GM21717 (cell line): ENCODE measurements at regions not wholly inside any gene's neighbourhood (a gene's known extent, or its start where the extent isn't known, plus 50 kb on each side); places are given as distances from the start of the nearest gene placed in this dataset.

Experiments used
- ATAC-seq: cut with Tn5 transposase; IDR thresholded peaks from one replicate; pipeline ENCODE4 v1.9.1; 2021; ENCODE audit warnings: mild to moderate bottlenecking, moderate library complexity; ENCODE audit not compliant: unreplicated experiment

DNA sequence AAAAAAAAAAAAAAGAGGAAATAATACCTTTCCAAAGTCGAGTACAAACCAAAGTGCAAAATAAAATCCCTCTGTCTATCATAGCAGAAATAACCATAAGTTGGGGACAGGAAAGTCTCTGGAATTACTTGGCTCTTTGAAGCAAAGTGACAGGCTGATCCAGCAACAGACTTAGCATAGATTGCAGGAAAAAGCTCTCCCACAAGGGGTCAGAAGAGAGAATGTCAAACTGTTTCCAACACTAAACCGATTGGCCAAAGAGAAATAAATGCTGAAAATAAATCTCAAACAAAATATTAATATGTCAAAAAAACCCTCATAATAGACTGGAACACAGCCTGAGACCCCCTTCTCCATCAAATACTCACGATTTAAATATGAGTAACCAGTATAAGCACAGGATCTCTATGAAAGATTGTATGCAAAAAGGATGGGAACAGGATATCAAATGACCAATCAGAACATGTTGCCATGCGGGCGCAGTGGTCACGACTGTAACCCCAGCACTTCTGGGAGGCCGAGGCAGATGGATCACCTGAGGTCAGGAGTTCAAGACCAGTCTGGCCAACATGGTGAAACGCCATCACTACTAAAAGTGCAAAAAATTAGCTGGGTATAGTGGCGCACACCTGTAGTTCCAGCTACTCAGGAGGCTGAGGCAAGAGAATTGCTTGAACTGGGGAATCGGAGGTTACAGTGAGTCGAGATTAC lies 1000.7 kb upstream of the LRRN3 start:
- no peak for ATAC-seq

DNA sequence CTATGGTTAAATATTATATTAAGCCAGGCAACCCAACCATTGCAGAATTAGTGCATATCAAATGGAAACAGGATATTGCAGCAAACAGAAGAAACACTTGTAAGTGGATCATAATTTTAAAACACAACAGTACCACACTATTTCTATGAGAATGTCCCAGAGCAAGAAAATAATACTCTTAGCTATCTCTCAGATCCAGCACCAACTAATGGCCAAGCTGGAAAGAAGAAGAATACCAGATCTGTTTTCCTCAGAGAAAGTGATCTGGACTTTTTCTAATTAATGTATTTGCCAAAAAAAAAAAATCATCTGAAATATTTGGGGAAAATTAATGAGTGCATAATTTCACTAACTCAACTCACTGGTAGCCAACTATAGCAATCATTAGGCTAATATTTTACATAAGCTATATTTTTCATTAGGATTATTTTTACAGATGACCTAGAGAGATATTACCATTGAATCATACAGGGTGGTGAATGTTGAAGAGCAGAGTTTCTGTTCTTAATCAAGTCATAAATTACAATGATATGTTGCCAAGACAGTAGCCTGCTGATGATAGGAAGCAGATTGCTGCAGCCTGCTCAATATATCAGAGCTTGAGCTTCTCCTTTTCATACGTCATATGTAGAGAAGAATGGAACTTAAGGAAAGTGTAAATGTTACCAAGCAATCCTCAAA lies 995.4 kb upstream of the LRRN3 start:
- ATAC-seq, result no peak

DNA sequence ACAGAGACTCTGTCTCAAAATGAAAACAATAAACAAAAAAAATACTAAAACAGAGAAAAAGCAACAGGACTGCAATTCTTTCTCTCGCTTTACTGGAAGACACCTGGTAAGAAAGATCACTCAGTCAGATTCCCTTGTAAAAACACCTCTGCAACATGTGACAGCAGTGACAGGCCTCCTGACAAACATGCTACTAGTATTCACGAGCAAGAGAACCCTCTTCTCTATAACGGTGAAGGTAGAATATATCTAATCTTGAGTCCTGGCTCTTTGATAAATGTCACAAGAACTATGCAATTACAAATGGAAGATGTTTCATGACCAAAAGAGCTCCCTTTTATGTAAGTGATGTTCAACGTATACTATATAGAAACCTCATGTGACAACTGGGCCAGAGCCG lies 986.7 kb upstream of the LRRN3 start:
- no peak for ATAC-seq

DNA sequence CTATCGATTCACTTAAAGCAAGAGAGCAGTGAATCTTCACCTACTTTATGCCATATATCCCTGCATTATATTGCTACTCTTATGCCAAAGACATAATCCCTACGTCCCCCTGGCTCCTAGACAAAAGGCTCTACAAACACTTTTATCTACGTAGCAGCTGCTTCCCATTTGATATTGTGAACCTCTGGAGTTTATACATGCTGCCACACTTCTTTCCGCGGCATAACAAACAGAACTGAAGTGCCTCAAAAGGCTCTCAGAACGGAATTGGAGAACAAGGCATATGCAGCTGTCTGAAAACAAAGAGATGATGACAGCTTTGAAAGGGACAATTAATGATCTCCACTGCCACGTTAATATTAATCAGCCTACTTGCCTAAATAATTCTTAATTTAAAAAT lies 985.6 kb upstream of the LRRN3 start:
- no peak for ATAC-seq

DNA sequence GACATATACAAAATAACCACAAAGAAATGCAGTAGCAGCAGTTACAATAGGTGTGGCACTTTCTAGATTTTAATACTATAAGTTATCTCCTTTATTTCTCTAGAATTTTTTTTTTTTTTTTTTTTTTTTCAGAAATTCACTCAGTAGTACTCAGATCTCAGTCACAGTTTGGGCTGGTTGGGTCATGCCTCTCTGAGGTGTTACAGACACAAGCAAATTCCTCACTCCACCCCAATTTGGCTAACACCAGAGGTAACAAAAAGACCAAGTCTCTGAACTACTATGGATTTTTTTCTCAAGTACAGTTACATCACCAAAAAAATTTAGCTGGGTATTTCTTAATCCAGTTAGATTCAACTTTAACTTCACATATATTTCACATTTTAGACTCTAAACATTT lies 985.1 kb upstream of the LRRN3 start:
- ATAC-seq, result no peak

DNA sequence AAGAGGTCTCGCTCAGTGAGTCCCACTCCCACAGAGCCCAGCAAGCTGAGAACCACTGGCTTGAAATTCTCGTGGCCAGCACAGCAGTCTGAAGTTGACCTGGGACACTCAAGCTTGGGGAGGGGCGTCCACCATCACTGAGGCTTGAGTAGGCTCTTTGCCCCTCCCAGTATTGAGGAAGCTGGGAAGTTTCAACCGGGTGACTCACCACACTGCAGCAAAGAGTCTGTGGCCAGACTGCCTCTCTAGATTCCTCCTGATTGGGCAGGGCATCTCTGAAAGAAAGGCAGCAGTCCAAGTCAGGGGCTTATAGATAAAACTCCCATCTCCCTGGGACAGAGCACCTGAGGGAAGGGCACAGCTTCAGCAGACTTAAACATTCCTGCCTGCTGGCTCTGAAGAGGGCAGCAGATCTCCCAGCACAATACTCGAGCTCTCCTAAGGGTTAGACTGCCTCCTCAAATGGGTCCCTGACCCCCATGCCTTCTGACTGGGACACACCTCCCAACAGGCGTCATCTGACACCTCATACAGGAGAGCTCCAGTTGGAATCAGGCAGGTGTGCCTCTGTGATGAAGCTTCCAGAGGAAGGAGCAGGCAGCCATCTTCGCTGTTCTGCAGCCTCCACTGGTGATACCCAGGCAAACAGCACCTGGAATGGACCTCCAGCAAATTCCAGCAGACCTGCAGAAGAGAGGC lies 970.9 kb upstream of the LRRN3 start:
- ATAC-seq, result no peak

DNA sequence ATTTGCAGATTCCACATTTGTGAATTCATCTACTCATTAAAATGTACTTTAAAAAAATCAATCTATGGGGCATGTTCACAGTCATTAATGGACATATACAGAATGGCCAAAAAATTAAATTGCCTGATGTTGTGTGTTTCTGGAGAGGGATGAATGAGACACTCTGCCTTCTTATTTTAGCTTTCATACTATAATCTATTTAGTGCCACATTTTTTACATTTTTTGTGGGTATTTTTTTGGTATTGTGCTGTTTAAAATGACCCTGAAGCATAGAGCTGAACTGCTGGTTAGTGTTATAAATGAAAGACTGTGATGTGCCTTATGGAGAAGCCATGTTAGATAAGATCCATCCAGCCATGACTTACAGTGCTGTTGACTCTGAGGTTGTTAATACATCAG lies 961.8 kb upstream of the LRRN3 start:
- no peak for ATAC-seq

DNA sequence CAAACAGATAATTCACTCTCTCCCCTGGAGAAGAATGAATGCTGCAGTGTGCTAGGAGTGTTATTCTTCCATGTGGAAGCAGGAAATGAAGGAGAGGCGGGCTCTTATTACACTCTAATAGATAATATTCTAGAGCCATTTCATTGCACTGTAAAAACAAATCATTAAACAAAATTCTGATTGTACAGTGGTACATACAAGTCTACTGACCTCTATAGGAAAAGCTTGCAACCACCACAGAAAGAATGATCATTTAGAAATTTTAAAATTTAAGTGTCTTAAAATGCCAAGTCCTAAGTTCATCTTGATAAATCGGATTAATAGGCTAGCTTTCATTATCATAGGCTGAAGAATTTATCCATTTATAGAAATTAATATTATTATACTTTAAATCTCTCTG lies 960.3 kb upstream of the LRRN3 start:
- no peak for ATAC-seq

DNA sequence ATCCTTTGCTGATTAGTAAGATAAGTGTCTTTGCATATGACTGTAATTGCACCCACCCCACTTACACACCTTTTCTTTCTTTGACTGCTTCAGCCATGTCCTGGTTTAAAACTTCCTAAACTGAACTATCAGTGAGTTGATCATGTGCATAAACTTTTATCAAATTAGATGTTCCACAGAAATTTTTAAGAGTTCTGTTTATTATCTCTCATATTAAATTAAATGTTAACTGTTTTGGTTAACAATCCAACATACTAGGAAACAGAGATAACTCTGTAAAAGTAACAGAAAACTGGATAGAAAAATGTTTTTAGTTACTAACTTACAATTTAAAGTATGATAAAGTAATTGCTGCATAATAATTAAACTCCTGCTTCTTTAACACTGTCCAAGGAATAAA lies 959.6 kb upstream of the LRRN3 start:
- no peak for ATAC-seq

DNA sequence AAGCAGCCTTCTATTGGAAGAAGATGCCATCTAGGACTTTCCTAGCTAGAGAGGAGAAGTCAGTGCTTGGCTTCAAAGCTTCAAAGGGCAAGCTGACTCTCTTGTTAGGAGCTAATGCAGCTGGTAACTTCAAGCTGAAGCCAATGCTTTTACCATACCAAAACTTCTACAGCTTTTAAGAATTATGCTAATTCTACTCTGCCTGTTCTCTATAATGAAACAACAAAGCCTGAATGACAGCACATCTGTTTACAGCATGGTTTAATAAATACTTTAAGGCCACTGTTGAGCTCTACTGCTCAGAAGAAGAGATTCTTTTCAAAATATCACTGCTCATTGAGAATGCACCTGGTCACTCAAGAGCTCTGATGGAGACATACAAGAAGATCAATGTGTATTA lies 951.9 kb upstream of the LRRN3 start:
- no peak for ATAC-seq

DNA sequence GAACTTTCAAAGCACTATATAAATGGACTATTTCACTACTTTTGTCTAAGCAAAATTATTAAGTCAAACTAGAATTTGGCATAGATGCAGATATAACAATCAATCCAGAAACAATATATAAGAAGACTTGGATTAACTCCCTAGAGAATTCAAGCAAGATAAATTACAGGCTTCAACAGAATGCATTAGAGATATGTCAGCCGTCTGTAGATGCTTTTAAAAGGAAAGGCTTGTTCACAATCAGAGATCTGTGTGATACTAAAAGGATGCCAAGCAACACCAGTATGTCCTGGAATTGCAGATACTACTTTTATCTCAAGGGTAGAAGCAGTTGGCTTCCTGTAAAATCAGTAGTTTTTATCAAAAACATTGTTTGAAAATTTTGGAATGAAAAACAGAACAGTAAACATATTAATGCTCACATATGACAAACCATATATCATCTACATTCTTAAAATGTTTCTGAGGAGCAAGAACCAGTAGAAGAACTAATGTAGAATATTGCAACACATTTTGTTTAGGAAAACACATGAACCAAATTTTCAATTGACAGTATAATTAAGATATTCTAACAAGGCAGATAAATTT lies 947.9 kb upstream of the LRRN3 start:
- no peak for ATAC-seq

DNA sequence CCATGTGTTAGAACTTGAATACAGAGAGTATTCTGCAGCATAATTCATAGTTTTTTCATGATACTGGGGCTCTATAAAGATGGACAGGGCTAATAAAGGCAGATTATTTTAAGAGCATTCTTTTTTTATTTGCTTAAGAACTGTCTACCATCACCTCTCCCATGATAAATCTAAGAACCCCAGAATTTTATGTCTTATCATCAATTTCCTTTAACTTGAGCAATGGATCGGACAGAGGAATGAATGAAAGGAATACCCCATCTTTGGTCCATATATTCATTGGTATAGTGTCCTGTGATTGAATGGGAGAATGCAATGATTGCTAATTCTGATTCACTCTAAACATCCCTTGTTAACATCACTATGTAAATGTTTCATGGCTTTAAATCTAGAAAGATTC lies 946.3 kb upstream of the LRRN3 start:
- ATAC-seq, result no peak

DNA sequence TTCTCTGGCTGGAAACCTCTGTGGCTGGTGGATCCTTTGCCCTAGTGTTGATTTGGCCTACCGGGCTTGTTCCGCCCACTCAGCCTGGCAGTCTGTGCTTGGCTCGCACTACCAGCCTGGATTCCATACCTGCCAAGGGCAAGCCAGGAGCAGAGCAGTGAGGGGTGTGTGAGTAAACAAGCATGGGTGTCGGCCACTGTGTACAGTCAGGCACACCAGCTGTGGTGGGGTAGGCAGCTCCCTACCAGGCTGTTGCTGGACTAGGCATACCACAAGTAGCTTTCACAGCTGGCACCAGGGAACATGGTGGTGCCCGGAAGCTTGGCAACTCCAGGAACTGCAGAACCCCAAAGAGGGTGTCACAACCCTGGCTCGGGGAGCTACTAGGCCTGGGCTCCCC lies 942.9 kb upstream of the LRRN3 start:
- ATAC-seq, result no peak

DNA sequence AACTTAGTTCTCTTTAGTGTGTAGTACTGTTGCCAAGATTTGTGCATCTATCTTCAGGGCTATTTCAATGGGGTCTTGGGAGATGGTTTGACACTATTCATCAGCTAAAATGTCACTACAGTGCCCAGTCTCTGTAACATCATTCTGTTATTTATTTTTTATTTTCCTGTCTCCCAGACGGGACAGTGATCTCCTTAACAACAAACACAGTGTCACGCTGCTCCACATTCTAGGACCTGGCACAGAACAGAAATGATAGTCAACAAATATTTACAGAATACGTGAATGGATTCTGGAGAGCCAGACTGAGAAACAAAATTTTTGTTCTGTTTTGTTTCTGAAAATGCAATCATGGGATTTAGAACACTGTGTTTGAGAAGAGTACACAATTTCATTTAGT lies 937.7 kb upstream of the LRRN3 start:
- ATAC-seq, result no peak

DNA sequence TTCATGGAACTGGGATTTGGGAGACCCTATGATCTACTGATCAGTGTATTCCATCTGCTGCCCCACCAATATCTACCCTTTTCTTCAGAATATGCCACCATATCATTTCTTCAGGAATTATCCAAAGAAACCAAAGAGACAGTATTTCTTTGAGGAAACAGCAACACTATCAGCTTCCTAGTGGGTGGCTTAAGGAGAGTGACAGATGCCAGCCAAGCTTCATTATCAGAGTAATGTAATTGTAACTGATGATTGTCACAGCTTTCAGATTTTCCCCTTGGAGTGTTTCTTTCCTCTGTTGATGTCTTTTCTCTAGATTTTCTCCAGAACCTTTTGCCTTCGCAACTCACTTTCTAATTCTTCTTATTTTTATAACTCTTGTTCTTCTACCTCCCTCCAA lies 934.4 kb upstream of the LRRN3 start:
- ATAC-seq, result no peak

DNA sequence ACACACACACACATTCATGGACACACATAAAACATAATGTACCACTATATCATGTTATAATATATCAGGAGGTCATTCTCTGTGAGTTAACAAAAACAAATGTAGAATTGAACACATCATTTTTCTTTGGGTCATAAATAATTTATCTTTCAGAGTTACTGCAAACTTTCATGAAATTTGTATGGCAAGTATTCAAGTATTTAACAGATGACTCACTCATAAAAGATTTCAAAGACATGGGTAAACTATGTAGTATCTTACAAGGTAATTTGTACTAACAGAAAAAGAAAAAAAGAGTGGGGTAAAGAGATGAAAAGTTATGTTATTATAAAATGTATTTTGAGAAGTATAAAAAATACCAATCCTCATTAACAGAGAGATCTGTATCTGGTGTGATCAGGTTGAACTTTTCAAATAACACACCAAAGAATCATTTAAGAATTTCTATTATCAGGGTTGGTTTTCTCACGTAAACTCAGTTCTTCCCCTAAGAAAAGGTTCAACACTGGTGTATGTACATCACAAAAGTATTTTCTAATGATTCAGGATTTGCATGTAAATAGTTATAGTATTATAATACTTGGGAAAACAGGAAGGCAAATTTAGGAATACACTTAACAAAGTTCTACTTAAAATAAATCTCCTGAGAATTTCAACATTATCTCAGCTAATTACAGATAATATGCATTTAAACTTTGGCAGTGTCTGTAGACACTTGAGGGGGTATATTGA lies 933.1 kb upstream of the LRRN3 start:
- no peak for ATAC-seq

DNA sequence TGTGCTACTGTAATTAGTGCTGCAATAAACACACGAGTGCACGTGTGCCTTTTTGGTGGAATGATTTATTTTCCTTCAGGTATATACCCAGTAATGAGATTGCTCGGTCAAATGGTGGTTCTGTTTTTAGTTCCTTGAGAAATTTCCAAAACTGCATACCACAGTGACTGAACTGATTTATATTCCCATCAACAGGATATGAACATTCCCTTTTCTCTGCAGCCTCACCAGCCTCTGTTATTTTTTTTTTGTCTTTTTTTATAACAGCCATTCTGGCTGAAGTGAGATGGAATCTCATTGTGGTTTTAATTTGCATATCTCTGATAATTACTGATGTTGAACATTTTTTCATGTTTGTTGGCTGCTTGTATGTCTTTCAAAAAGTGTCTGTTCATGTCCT lies 922.9 kb upstream of the LRRN3 start:
- ATAC-seq, result no peak

DNA sequence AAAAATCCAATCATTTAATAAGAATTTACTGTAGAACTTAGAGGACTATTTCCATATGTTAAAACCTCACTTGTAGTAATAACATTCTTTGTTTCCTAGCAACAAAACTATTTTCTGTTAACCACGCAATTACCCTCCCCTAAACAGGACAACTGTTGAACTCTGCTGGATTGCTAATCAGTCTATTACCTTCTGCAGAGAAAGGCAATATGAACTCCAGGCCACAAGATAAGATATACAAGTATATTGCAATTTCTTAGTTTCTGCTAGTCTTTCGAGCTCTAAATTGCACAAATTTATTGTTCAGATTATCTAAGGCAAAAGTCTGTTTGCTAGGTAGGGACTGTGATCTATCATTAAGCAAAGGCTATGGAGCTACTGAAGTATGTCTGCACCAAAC lies 920.1 kb upstream of the LRRN3 start:
- ATAC-seq, result no peak

DNA sequence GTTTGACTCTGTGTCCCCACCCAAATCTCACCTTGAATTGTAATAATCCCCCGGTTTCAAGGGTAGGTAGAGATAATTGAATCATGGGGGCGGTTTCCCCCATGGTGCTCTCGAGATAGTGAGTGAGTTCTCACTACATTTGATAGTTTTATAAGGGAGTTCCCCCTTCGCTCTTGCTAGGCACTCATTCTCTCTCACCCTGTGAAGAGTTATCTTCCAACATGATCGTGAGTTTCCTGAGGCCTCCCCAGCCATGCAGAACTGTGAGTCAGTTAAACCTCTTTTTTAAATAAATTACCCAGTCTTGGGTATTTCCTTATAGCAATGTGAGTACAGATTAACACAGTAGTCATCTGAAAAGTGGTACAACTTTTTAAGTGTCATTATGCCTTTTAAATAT lies 913.5 kb upstream of the LRRN3 start:
- ATAC-seq, result no peak

DNA sequence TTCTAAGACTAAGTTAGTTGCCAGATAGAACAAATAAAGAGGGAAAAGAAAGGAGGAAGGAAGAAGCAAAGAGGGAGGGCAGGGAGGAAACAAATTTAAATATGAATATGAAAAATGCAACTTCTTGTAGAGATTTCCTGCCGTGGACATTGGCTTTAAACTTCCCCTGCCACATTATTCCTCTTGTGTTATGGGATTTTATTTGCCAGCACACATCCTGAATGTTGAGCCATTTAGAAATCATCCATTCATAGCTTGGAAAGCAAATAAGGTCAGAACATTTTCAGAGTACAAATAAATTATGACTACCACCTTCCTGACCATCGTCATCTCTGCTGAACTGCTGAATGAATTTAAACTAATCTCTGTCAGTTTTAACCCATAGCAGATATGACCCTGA lies 911.9 kb upstream of the LRRN3 start:
- ATAC-seq, result no peak

DNA sequence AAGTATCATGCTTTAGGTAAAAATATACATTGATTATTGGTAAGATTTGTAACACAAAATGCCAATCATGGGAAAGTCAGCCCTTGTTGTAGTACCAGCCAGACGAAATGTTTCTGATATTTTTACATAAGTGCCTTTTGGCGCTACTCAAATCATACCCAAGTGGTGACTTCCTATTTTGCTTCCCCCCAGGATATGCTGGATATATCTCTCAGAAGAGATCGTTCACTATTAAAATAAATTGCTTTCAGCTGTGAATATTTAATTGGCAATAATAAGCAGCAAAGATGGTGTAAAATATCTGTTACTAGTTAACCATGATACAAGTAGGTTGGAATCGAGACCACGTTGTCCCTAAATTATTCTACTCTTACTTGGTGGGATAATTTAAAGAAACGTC lies 909.2 kb upstream of the LRRN3 start:
- no peak for ATAC-seq
